WTC11 (cell line): ENCODE measurements at regions not wholly inside any gene's neighbourhood (a gene's known extent, or its start where the extent isn't known, plus 50 kb on each side); places are given as distances from the start of the nearest gene placed in this dataset.

Experiments used
- ATAC-seq: fragments of 200-7000 bp; cut with Tn5 transposase; 2 replicates; pipeline ENCODE4 v1.10.0; 2021; ENCODE audit warnings: mild to moderate bottlenecking, moderate library complexity
- CTCF ChIA-PET: fragments of 300-600 bp; sonication (Branson Sonifier 250); formaldehyde crosslinking; loops from one replicate; lab custom pipeline; 2021; ENCODE audit warnings: antibody characterized with exemption; lab: Charles Lee
- POLR2A ChIA-PET: fragments of 350-600 bp; sonication (Branson Sonifier 250); formaldehyde crosslinking; loops from one replicate; lab custom pipeline; 2021; ENCODE audit warnings: antibody characterized with exemption; lab: Charles Lee
- DNase-seq: peaks from one replicate; pipeline ENCODE4 v3.0.0; 2021; ENCODE audit warnings: low spot score
- H3K27ac Mint-ChIP-seq: 2 replicates; pipeline ENCODE4 v1.8.0; 2021; ENCODE audit warnings: mixed read lengths
- H3K27me3 Mint-ChIP-seq: 2 replicates; pipeline ENCODE4 v1.8.0; 2021; ENCODE audit warnings: low read depth, mild to moderate bottlenecking, moderate library complexity, mixed read lengths
- H3K36me3 Mint-ChIP-seq: 2 replicates; pipeline ENCODE4 v1.8.0; 2021; ENCODE audit warnings: mixed read lengths
- H3K4me1 Mint-ChIP-seq: 2 replicates; pipeline ENCODE4 v1.8.0; 2022; ENCODE audit warnings: mixed read lengths
- H3K4me3 Mint-ChIP-seq: 2 replicates; pipeline ENCODE4 v1.8.0; 2021; ENCODE audit warnings: mild to moderate bottlenecking, moderate library complexity, mixed read lengths
- H3K9me3 Mint-ChIP-seq: 2 replicates; pipeline ENCODE4 v1.8.0; 2021; ENCODE audit warnings: mixed read lengths
- AFF4 ChIP-seq: sonication (generic); formaldehyde crosslinking; IDR thresholded peaks from 2 replicates; pipeline ENCODE4 v1.8.1; 2023; ENCODE audit warnings: mild to moderate bottlenecking, missing genetic modification reagents, borderline replicate concordance
- ATF6 ChIP-seq: sonication (generic); formaldehyde crosslinking; IDR thresholded peaks from 2 replicates; pipeline ENCODE4 v1.8.1; 2023; ENCODE audit warnings: mild to moderate bottlenecking, missing genetic modification reagents
- FOXK1 ChIP-seq: sonication (generic); formaldehyde crosslinking; IDR thresholded peaks from 2 replicates; pipeline ENCODE4 v1.8.0; 2022; ENCODE audit warnings: mild to moderate bottlenecking, moderate library complexity, missing genetic modification reagents
- MAX ChIP-seq: sonication (generic); formaldehyde crosslinking; IDR thresholded peaks from 2 replicates; pipeline ENCODE4 v1.8.0; 2022; ENCODE audit warnings: mild to moderate bottlenecking, missing genetic modification reagents
- NFYB ChIP-seq: sonication (generic); formaldehyde crosslinking; conservative IDR thresholded peaks from 2 replicates; pipeline ENCODE4 v1.8.0; 2022; ENCODE audit warnings: low read depth, missing genetic modification reagents
- NR1H2 ChIP-seq: sonication (generic); formaldehyde crosslinking; IDR thresholded peaks from 2 replicates; pipeline ENCODE4 v1.9.0; 2021; ENCODE audit warnings: mild to moderate bottlenecking, moderate library complexity, missing genetic modification reagents
- RORB ChIP-seq: fragments of 250-450 bp; sonication (Bioruptor Pico); IDR thresholded peaks from 2 replicates; pipeline ENCODE4 v1.9.0; 2021; ENCODE audit warnings: mild to moderate bottlenecking
- ZNF263 ChIP-seq: sonication (generic); formaldehyde crosslinking; IDR thresholded peaks from 2 replicates; pipeline ENCODE4 v1.8.1; 2022; ENCODE audit warnings: low read depth, mild to moderate bottlenecking, moderate library complexity, missing genetic modification reagents
- TF ChIP-seq, protein P1 (sequence below): sonication (generic); formaldehyde crosslinking; IDR thresholded peaks from 2 replicates; pipeline ENCODE4 v1.8.0; 2023; ENCODE audit warnings: missing genetic modification reagents
- TF ChIP-seq, protein P2 (sequence below): sonication (generic); formaldehyde crosslinking; IDR thresholded peaks from 2 replicates; pipeline ENCODE4 v1.8.1; 2023; ENCODE audit warnings: mild to moderate bottlenecking, missing genetic modification reagents, moderate library complexity
- TF ChIP-seq, protein P3 (sequence below): fragments of 250-450 bp; sonication (Bioruptor Pico); IDR thresholded peaks from 2 replicates; pipeline ENCODE4 v1.9.0; 2021; ENCODE audit warnings: mild to moderate bottlenecking, borderline replicate concordance
- TF ChIP-seq, protein P4 (sequence below): fragments of 250-450 bp; sonication (Bioruptor Pico); IDR thresholded peaks from 2 replicates; pipeline ENCODE4 v2.1.2; 2022; ENCODE audit warnings: mild to moderate bottlenecking, moderate library complexity
- TF ChIP-seq, protein P5 (sequence below): sonication (generic); formaldehyde crosslinking; IDR thresholded peaks from 2 replicates; pipeline ENCODE4 v1.8.0; 2022; ENCODE audit warnings: missing genetic modification reagents

DNA sequence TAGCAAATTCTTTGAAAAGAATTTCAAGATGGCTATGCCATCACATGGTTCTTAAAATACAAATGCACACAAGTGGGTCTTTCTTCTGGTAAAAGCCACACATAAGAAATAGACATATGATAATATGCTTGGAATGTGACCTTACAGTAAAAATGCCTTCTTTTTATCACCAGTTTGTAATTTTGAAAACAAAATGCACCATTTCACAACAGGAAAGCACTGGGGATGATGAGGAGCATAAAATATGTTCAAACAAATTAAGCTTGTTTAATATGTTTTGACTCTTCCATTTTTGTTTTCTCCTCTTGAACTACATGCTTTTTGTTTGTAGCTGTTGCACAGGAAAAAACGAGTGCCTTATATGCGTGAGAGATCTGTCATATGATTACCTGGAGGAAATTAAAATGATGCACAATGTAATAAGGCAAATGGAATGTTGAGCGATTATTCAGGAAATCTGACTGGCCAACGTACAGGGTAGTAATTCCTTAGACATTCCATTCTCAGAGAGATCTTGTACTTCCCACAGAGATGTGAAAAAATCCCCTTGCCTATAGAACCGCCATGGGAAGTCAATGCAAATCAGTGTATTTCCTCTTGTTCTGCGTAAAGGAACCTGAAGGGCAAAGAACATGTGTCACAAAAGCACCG lies 911.6 kb downstream of the TFAP2A start (continued):
- TF ChIP-seq, protein P1, sequence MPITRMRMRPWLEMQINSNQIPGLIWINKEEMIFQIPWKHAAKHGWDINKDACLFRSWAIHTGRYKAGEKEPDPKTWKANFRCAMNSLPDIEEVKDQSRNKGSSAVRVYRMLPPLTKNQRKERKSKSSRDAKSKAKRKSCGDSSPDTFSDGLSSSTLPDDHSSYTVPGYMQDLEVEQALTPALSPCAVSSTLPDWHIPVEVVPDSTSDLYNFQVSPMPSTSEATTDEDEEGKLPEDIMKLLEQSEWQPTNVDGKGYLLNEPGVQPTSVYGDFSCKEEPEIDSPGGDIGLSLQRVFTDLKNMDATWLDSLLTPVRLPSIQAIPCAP (CRISPR knock-in tag): no peak
- TF ChIP-seq ZNF263 (CRISPR knock-in tag): no peak
- TF ChIP-seq, protein P2, sequence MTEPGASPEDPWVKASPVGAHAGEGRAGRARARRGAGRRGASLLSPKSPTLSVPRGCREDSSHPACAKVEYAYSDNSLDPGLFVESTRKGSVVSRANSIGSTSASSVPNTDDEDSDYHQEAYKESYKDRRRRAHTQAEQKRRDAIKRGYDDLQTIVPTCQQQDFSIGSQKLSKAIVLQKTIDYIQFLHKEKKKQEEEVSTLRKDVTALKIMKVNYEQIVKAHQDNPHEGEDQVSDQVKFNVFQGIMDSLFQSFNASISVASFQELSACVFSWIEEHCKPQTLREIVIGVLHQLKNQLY (CRISPR knock-in tag): no peak
- no peak for TF ChIP-seq RORB (CRISPR knock-in tag)
- TF ChIP-seq NFYB (CRISPR knock-in tag): no peak
- no peak for TF ChIP-seq FOXK1 (CRISPR knock-in tag)
- TF ChIP-seq, protein P3, sequence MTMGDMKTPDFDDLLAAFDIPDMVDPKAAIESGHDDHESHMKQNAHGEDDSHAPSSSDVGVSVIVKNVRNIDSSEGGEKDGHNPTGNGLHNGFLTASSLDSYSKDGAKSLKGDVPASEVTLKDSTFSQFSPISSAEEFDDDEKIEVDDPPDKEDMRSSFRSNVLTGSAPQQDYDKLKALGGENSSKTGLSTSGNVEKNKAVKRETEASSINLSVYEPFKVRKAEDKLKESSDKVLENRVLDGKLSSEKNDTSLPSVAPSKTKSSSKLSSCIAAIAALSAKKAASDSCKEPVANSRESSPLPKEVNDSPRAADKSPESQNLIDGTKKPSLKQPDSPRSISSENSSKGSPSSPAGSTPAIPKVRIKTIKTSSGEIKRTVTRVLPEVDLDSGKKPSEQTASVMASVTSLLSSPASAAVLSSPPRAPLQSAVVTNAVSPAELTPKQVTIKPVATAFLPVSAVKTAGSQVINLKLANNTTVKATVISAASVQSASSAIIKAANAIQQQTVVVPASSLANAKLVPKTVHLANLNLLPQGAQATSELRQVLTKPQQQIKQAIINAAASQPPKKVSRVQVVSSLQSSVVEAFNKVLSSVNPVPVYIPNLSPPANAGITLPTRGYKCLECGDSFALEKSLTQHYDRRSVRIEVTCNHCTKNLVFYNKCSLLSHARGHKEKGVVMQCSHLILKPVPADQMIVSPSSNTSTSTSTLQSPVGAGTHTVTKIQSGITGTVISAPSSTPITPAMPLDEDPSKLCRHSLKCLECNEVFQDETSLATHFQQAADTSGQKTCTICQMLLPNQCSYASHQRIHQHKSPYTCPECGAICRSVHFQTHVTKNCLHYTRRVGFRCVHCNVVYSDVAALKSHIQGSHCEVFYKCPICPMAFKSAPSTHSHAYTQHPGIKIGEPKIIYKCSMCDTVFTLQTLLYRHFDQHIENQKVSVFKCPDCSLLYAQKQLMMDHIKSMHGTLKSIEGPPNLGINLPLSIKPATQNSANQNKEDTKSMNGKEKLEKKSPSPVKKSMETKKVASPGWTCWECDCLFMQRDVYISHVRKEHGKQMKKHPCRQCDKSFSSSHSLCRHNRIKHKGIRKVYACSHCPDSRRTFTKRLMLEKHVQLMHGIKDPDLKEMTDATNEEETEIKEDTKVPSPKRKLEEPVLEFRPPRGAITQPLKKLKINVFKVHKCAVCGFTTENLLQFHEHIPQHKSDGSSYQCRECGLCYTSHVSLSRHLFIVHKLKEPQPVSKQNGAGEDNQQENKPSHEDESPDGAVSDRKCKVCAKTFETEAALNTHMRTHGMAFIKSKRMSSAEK (CRISPR knock-in tag): no peak

- no peak for DNase-seq
- H3K4me1 Mint-ChIP-seq: peaks cover 14% of the 10 kb centered on the region
- H3K27me3 Mint-ChIP-seq: no peaks in the 10 kb centered on the region
- peaks cover 16% of the 10 kb centered on the region for H3K9me3 Mint-ChIP-seq
- CTCF ChIA-PET: no interaction called here
- no peak overlapping the region for H3K27ac Mint-ChIP-seq
- no peak for ATAC-seq
- peaks cover 3% of the 10 kb centered on the region; the same call in 1 of the 2 replicates for H3K36me3 Mint-ChIP-seq
- TF ChIP-seq MAX: no peak
- TF ChIP-seq NR1H2 (CRISPR knock-in tag): no peak
- no peak for TF ChIP-seq ATF6
- no peak for TF ChIP-seq AFF4 (CRISPR knock-in tag)
- TF ChIP-seq, protein P4, sequence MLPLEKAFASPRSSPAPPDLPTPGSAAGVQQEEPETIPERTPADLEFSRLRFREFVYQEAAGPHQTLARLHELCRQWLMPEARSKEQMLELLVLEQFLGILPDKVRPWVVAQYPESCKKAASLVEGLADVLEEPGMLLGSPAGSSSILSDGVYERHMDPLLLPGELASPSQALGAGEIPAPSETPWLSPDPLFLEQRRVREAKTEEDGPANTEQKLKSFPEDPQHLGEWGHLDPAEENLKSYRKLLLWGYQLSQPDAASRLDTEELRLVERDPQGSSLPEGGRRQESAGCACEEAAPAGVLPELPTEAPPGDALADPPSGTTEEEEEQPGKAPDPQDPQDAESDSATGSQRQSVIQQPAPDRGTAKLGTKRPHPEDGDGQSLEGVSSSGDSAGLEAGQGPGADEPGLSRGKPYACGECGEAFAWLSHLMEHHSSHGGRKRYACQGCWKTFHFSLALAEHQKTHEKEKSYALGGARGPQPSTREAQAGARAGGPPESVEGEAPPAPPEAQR (CRISPR knock-in tag): no peak
- TF ChIP-seq, protein P5, sequence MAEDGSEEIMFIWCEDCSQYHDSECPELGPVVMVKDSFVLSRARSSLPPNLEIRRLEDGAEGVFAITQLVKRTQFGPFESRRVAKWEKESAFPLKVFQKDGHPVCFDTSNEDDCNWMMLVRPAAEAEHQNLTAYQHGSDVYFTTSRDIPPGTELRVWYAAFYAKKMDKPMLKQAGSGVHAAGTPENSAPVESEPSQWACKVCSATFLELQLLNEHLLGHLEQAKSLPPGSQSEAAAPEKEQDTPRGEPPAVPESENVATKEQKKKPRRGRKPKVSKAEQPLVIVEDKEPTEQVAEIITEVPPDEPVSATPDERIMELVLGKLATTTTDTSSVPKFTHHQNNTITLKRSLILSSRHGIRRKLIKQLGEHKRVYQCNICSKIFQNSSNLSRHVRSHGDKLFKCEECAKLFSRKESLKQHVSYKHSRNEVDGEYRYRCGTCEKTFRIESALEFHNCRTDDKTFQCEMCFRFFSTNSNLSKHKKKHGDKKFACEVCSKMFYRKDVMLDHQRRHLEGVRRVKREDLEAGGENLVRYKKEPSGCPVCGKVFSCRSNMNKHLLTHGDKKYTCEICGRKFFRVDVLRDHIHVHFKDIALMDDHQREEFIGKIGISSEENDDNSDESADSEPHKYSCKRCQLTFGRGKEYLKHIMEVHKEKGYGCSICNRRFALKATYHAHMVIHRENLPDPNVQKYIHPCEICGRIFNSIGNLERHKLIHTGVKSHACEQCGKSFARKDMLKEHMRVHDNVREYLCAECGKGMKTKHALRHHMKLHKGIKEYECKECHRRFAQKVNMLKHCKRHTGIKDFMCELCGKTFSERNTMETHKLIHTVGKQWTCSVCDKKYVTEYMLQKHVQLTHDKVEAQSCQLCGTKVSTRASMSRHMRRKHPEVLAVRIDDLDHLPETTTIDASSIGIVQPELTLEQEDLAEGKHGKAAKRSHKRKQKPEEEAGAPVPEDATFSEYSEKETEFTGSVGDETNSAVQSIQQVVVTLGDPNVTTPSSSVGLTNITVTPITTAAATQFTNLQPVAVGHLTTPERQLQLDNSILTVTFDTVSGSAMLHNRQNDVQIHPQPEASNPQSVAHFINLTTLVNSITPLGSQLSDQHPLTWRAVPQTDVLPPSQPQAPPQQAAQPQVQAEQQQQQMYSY (CRISPR knock-in tag): no peak
- POLR2A ChIA-PET: no interaction called here
- no peak overlapping the region for H3K4me3 Mint-ChIP-seq
Observed at GRCh38 chr6:9499709-9500108, 915.2 kb downstream of the TFAP2A start.
